ENCODE measurements at regions not wholly inside any gene's neighbourhood (a gene's known extent, or its start where the extent isn't known, plus 50 kb on each side); places are given as distances from the start of the nearest gene placed in this dataset.

DNA sequence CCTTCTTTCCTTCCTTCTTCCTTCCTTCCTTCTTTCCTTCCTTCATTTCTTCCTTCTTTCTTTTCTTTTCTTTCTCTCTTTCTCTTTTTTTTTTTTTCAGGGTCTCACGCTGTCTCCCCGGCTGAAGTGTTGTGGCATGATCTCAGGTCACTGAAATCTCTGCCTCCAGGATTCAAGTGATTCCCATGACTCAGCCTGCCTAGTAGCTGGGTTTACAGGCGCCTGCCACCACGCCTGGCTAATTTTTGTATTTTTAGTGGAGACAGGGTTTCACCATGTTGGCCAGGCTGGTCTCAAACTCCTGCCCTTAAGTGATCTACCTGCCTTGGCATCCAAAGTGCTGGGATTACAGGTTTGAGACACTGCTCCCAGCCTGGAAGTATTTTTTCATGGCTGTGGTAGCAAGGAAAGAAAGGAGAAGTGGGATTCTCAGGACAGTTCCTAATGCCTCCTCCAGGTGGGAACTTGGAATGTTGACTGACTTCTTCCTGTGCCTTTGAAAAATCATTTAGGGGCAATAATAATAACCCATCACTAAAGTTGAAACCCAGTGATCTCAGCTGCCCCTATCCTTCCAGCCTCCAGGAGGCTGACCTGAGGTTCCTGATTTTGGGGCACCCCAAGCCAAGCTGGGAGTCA, 89.3 kb upstream of the CELF4 start:
- Histone ChIP-seq H3K36me3 (no peaks in the 10 kb centered on the region), H3K27ac (no peak overlapping the region), H3K4me1 (peaks cover 0 to 3% (median 0%) of the 10 kb centered on the region in 12 donors), H3K9me3 (peaks cover 0 to 3% (median 0%) of the 10 kb centered on the region in 12 donors), H3K27me3 (no peaks in the 10 kb centered on the region), H3K4me3 (no peak overlapping the region)
- WGBS, 4 donors = 75 to 85% (median 80%) methylated on average over 4 of the region's 4 CpGs
- ATAC-seq = no peak
- intact Hi-C loops (cut with DNase I) = loop anchor here in 1 of 10 donors (10.0 kb wide), 1 partner anchor 60 kb away; no protein-coding TSS in a partner anchor
- DNase-seq = no peak
- TF ChIP-seq POLR2A (IDR thresholded peaks at IDR 0.05) = no peak
- TF ChIP-seq, protein P1, sequence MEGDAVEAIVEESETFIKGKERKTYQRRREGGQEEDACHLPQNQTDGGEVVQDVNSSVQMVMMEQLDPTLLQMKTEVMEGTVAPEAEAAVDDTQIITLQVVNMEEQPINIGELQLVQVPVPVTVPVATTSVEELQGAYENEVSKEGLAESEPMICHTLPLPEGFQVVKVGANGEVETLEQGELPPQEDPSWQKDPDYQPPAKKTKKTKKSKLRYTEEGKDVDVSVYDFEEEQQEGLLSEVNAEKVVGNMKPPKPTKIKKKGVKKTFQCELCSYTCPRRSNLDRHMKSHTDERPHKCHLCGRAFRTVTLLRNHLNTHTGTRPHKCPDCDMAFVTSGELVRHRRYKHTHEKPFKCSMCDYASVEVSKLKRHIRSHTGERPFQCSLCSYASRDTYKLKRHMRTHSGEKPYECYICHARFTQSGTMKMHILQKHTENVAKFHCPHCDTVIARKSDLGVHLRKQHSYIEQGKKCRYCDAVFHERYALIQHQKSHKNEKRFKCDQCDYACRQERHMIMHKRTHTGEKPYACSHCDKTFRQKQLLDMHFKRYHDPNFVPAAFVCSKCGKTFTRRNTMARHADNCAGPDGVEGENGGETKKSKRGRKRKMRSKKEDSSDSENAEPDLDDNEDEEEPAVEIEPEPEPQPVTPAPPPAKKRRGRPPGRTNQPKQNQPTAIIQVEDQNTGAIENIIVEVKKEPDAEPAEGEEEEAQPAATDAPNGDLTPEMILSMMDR (IDR thresholded peaks at IDR 0.05) = no peak

DNA sequence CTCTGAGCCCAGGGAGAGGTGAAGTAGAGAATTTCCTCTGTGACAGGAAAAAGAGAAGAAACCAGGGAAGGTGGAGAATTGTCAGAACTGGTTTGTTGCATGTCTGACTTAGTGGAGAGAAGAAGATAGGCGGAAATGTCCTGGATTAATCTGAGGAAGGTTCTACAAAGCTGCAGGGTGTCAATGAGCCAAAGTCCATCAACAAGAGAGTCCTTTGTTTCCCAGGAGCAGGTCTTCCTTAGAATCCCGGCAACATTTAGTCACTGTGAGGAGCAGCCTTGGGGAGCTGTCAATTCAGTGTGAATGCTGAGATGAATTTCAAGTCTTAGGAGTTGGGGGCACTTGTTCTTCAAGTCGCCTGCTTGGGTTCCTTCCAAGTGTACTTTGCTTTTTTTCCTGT, 88.4 kb upstream of the CELF4 start:
- H3K9me3 ChIP-seq = peaks cover 0 to 12% (median 3%) of the 10 kb centered on the region in 12 donors
- no peak overlapping the region for H3K4me3 ChIP-seq
- TF ChIP-seq, protein P1 (IDR thresholded peaks at IDR 0.05) = no peak
- TF ChIP-seq POLR2A (IDR thresholded peaks at IDR 0.05) = no peak
- no peaks in the 10 kb centered on the region for H3K27me3 ChIP-seq
- DNase-seq (no peak), ATAC-seq (no peak)
- WGBS, 4 donors = 41 to 45% (median 42%) methylated on average over 3 of the region's 3 CpGs
- H3K4me1 ChIP-seq = peaks cover 0 to 3% (median 0%) of the 10 kb centered on the region in 12 donors
- intact Hi-C loops (cut with DNase I) = loop anchor here in 1 of 10 donors (10.0 kb wide), 1 partner anchor 59 kb away; no protein-coding TSS in a partner anchor
- H3K27ac ChIP-seq = no peak overlapping the region
- no peaks in the 10 kb centered on the region for H3K36me3 ChIP-seq

DNA sequence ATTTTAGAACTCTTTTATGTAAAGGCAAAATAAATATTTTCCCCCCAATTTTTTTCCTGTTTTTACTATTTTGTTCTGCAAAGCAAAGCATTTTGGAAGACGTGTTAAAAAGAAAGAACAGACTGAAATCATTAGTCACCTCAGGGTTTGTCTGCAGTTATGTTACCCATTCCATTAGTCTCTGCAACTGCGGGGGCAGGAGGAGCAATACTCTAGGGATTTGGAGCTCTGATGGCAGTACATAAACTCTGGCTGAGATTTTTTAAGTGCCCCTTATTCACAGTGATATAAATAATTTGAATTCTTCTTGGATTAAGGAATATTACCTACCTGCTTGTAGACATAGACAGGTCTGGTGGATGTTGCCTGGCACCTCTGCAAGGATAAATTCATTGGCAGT, 88.0 kb upstream of the CELF4 start:
- no peak for DNase-seq
- intact Hi-C loops (cut with DNase I) = loop anchor here in 1 of 10 donors (10.0 kb wide), 1 partner anchor 59 kb away; no protein-coding TSS in a partner anchor
- no peaks in the 10 kb centered on the region for H3K27me3 ChIP-seq
- no peak overlapping the region for H3K4me3 ChIP-seq
- H3K9me3 ChIP-seq = peaks cover 0 to 15% (median 3%) of the 10 kb centered on the region in 12 donors
- 45 to 51% (median 49%) methylated on average over 2 of the region's 2 CpGs for WGBS, 4 donors
- no peak overlapping the region for H3K27ac ChIP-seq
- ATAC-seq = no peak
- H3K4me1 ChIP-seq = peaks cover 0 to 3% (median 0%) of the 10 kb centered on the region in 12 donors
- H3K36me3 ChIP-seq = no peaks in the 10 kb centered on the region
- TF ChIP-seq POLR2A (IDR thresholded peaks at IDR 0.05) = no peak
- TF ChIP-seq, protein P1 (IDR thresholded peaks at IDR 0.05) = no peak

DNA sequence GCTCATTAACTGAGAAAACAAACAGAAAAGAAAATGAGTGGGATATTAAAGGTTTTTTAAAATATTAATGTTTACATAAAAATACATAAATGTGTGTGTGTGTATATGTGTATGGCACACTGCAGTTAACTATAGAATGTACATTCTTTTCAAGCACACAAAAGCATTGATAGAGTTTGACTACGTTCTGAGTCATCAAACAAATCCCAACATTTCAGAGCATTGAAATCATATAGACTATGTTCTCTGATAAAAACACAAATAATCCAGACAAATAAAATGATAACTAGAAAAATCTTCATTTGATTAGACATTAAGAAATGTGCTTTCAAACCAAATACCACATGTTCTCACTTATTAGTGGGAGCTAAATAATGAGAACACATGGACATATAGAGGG, 84.3 kb upstream of the CELF4 start:
- TF ChIP-seq, protein P1 (IDR thresholded peaks at IDR 0.05) = no peak
- TF ChIP-seq POLR2A (IDR thresholded peaks at IDR 0.05) = no peak
- peaks cover 0 to 36% (median 12%) of the 10 kb centered on the region in 12 donors for H3K9me3 ChIP-seq
- H3K27me3 ChIP-seq = no peaks in the 10 kb centered on the region
- intact Hi-C loops (cut with DNase I) = loop anchor here in 1 of 10 donors (10.0 kb wide), 1 partner anchor 55 kb away; no protein-coding TSS in a partner anchor
- H3K36me3 ChIP-seq = no peaks in the 10 kb centered on the region
- H3K4me3 ChIP-seq = no peak overlapping the region
- DNase-seq = no peak
- H3K27ac ChIP-seq = no peak overlapping the region
- ATAC-seq = no peak
- no peaks in the 10 kb centered on the region for H3K4me1 ChIP-seq
- WGBS, 4 donors = 73 to 92% (median 85%) methylated on average over 1 of the region's 1 CpG
